Activated CD8-positive, alpha-beta T cell treated with anti-CD3 and anti-CD28 coated beads for 36 hours (primary cell): ENCODE measurements at regions not wholly inside any gene's neighbourhood (a gene's known extent, or its start where the extent isn't known, plus 50 kb on each side); places are given as distances from the start of the nearest gene placed in this dataset.

Experiments used
- ATAC-seq: fragments of 200-7000 bp; cut with Tn5 transposase; one replicate; pipeline ENCODE4 v1.10.0; 2021; ENCODE audit warnings: mild to moderate bottlenecking, moderate library complexity
- CTCF ChIA-PET: fragments of 350-600 bp; sonication (Branson Sonifier 250); formaldehyde crosslinking; loops from one replicate; lab custom pipeline; 2021; ENCODE audit warnings: antibody characterized with exemption; lab: Charles Lee
- POLR2A ChIA-PET: fragments of 350-600 bp; sonication (Branson Sonifier 250); formaldehyde crosslinking; loops from one replicate; lab custom pipeline; 2021; ENCODE audit warnings: antibody characterized with exemption; lab: Charles Lee
- DNase-seq: peaks from one replicate; pipeline ENCODE4 v3.0.0-alpha.2; 2020
- H3K27ac Mint-ChIP-seq: one replicate; pipeline ENCODE4 v1.8.0; 2021; ENCODE audit warnings: mild to moderate bottlenecking, mixed read lengths
- H3K27me3 Mint-ChIP-seq: one replicate; pipeline ENCODE4 v1.8.0; 2021; ENCODE audit warnings: mixed read lengths
- H3K36me3 Mint-ChIP-seq: one replicate; pipeline ENCODE4 v1.8.0; 2021; ENCODE audit warnings: low read depth, mixed read lengths
- H3K4me1 Mint-ChIP-seq: one replicate; pipeline ENCODE4 v1.8.0; 2021; ENCODE audit warnings: low read depth, mixed read lengths
- H3K4me3 Mint-ChIP-seq: one replicate; pipeline ENCODE4 v1.8.0; 2021; ENCODE audit warnings: mild to moderate bottlenecking, moderate library complexity, mixed read lengths
- H3K9me3 Mint-ChIP-seq: one replicate; pipeline ENCODE4 v1.8.0; 2021; ENCODE audit warnings: mixed read lengths
- intact Hi-C: fragments of 100-400 bp; cut with micrococcal nuclease; formaldehyde crosslinking; loops from one replicate; pipeline ENCODE4 v1.10.0; 2022
- TF ChIP-seq, protein P1 (sequence below): fragments of 200-600 bp; IDR thresholded peaks from one replicate; pipeline ENCODE4 v1.8.0; 2022; ENCODE audit warnings: antibody characterized with exemption, mild to moderate bottlenecking

GRCh38 chr2:188819792-188820191 lies 154.4 kb upstream of the COL3A1 start:
- ChIA-PET CTCF (no interaction called here), POLR2A (no interaction called here)
- no peak for ATAC-seq
- H3K36me3 Mint-ChIP-seq, result no peaks in the 10 kb centered on the region
- intact Hi-C loops, result no loop called here
- DNase-seq, result no peak
- no peaks in the 10 kb centered on the region for H3K9me3 Mint-ChIP-seq
- TF ChIP-seq, protein P1, sequence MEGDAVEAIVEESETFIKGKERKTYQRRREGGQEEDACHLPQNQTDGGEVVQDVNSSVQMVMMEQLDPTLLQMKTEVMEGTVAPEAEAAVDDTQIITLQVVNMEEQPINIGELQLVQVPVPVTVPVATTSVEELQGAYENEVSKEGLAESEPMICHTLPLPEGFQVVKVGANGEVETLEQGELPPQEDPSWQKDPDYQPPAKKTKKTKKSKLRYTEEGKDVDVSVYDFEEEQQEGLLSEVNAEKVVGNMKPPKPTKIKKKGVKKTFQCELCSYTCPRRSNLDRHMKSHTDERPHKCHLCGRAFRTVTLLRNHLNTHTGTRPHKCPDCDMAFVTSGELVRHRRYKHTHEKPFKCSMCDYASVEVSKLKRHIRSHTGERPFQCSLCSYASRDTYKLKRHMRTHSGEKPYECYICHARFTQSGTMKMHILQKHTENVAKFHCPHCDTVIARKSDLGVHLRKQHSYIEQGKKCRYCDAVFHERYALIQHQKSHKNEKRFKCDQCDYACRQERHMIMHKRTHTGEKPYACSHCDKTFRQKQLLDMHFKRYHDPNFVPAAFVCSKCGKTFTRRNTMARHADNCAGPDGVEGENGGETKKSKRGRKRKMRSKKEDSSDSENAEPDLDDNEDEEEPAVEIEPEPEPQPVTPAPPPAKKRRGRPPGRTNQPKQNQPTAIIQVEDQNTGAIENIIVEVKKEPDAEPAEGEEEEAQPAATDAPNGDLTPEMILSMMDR, result no peak
- no peak overlapping the region for H3K27ac Mint-ChIP-seq
- no peaks in the 10 kb centered on the region for H3K27me3 Mint-ChIP-seq
- H3K4me3 Mint-ChIP-seq, result no peak overlapping the region
- no peaks in the 10 kb centered on the region for H3K4me1 Mint-ChIP-seq

DNA sequence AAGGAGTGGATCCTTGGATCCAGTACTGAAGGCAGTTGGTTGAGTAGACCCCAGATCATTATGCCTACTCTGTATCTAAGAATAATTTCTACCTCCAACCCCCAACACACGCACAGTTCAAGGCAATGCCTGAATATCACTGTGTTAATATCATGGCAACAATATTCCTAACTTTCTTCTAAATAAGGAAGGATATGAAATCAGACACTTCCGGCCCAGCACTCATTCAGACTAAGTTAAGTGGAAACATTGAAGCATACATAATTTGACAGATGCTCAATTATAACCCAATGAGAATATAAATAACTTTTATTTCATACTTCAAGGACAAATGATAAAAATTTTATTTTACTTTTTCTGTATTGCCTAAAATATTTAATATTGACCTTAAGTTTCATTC lies 153.6 kb upstream of the COL3A1 start:
- DNase-seq, result no peak
- TF ChIP-seq, protein P1, result no peak
- no peaks in the 10 kb centered on the region for H3K9me3 Mint-ChIP-seq
- no peak for ATAC-seq
- ChIA-PET POLR2A (no interaction called here), CTCF (no interaction called here)
- no peaks in the 10 kb centered on the region for H3K27me3 Mint-ChIP-seq
- no peak overlapping the region for H3K4me3 Mint-ChIP-seq
- intact Hi-C loops, result no loop called here
- H3K36me3 Mint-ChIP-seq, result no peaks in the 10 kb centered on the region
- no peak overlapping the region for H3K27ac Mint-ChIP-seq
- no peaks in the 10 kb centered on the region for H3K4me1 Mint-ChIP-seq

GRCh38 chr2:188824125-188824524 lies 150.0 kb upstream of the COL3A1 start:
- no peaks in the 10 kb centered on the region for H3K36me3 Mint-ChIP-seq
- H3K27me3 Mint-ChIP-seq, result no peaks in the 10 kb centered on the region
- no peaks in the 10 kb centered on the region for H3K4me1 Mint-ChIP-seq
- TF ChIP-seq, protein P1, result no peak
- H3K27ac Mint-ChIP-seq, result no peak overlapping the region
- CTCF ChIA-PET, result no interaction called here
- POLR2A ChIA-PET, result no interaction called here
- no peak overlapping the region for H3K4me3 Mint-ChIP-seq
- DNase-seq (no peak), ATAC-seq (no peak)
- H3K9me3 Mint-ChIP-seq, result no peaks in the 10 kb centered on the region
- intact Hi-C loops, result no loop called here

GRCh38 chr2:188833331-188833730 lies 140.8 kb upstream of the COL3A1 start:
- DNase-seq (no peak), ATAC-seq (no peak)
- Mint-ChIP-seq H3K27me3 (no peaks in the 10 kb centered on the region), H3K36me3 (no peaks in the 10 kb centered on the region), H3K4me3 (no peak overlapping the region), H3K27ac (no peak overlapping the region), H3K9me3 (peaks cover 6% of the 10 kb centered on the region), H3K4me1 (no peaks in the 10 kb centered on the region)
- TF ChIP-seq, protein P1, result no peak
- ChIA-PET CTCF (no interaction called here), POLR2A (no interaction called here)
- intact Hi-C loops, result no loop called here

GRCh38 chr2:188833799-188834198 lies 140.4 kb upstream of the COL3A1 start:
- ATAC-seq, result no peak
- POLR2A ChIA-PET, result no interaction called here
- Mint-ChIP-seq H3K27me3 (no peaks in the 10 kb centered on the region), H3K27ac (no peak overlapping the region), H3K9me3 (peaks cover 6% of the 10 kb centered on the region), H3K4me1 (no peaks in the 10 kb centered on the region), H3K4me3 (no peak overlapping the region), H3K36me3 (no peaks in the 10 kb centered on the region)
- no peak for DNase-seq
- intact Hi-C loops, result no loop called here
- CTCF ChIA-PET, result no interaction called here
- TF ChIP-seq, protein P1, result no peak
